CD4-positive, alpha-beta T cell (primary cell): ENCODE measurements at regions not wholly inside any gene's neighbourhood (a gene's known extent, or its start where the extent isn't known, plus 50 kb on each side); places are given as distances from the start of the nearest gene placed in this dataset.

Experiments
- ATAC-seq: fragments of 200-7000 bp; cut with Tn5 transposase; one replicate; pipeline ENCODE4 v1.10.0; 2022; ENCODE audit warnings: mild to moderate bottlenecking; ENCODE audit not compliant: poor library complexity
- CTCF ChIA-PET: fragments of 350-600 bp; sonication (Branson Sonifier 250); formaldehyde crosslinking; loops from one replicate; lab custom pipeline; 2021; ENCODE audit warnings: antibody characterized with exemption, inconsistent platforms; lab: Charles Lee
- POLR2A ChIA-PET: fragments of 350-600 bp; sonication (Branson Sonifier 250); formaldehyde crosslinking; loops from one replicate; lab custom pipeline; 2021; ENCODE audit warnings: antibody characterized with exemption, inconsistent platforms; lab: Charles Lee
- DNase-seq, 14 experiments: peaks; one replicate each; pipeline ENCODE4 v3.0.0-alpha.2; 2013 to 2020; ENCODE audit warnings: mixed read lengths in 2 of 14
- H3K27ac ChIP-seq, 2 donors: one replicate each; pipeline versions ENCODE4 v1.5.1 to v1.7.0; 2013; ENCODE audit warnings: low read length in 2 of 2, low read depth in 1 of 2, mild to moderate bottlenecking in 1 of 2
- H3K27me3 ChIP-seq, 2 experiments: 1 replicate in 1 of 2; 2 replicates in 1 of 2; pipeline versions ENCODE4 v1.6.1 to v1.7.0; 2013; ENCODE audit warnings: low read length in 2 of 2, control low read depth in 1 of 2, mild to moderate bottlenecking in 1 of 2, moderate library complexity in 1 of 2; ENCODE audit not compliant: insufficient read depth in 2 of 2, control insufficient read depth in 1 of 2
- H3K36me3 ChIP-seq: one replicate; pipeline ENCODE4 v1.6.1; 2013; ENCODE audit warnings: low read length, control low read depth; ENCODE audit not compliant: insufficient read depth
- H3K4me1 ChIP-seq: one replicate; pipeline ENCODE4 v1.6.1; 2013; ENCODE audit warnings: low read length, control low read depth; ENCODE audit not compliant: insufficient read depth
- H3K4me3 ChIP-seq: one replicate; pipeline ENCODE4 v1.5.1; 2013; ENCODE audit warnings: mild to moderate bottlenecking, low read length, moderate library complexity
- H3K9me3 ChIP-seq, 2 experiments: 1 replicate in 1 of 2; 2 replicates in 1 of 2; pipeline versions ENCODE4 v1.6.1 to v1.7.0; 2013; ENCODE audit warnings: low read length in 2 of 2, mild to moderate bottlenecking in 2 of 2, control low read depth in 1 of 2, moderate library complexity in 1 of 2; ENCODE audit not compliant: control insufficient read depth in 1 of 2, insufficient read depth in 1 of 2
- H3K27ac Mint-ChIP-seq: one replicate; pipeline ENCODE4 v1.8.0; 2020; ENCODE audit warnings: mixed read lengths
- H3K27me3 Mint-ChIP-seq: one replicate; pipeline ENCODE4 v1.8.0; 2021; ENCODE audit warnings: mixed read lengths
- H3K36me3 Mint-ChIP-seq: one replicate; pipeline ENCODE4 v1.8.0; 2021; ENCODE audit warnings: low read depth, mixed read lengths
- H3K4me1 Mint-ChIP-seq: one replicate; pipeline ENCODE4 v1.8.0; 2021; ENCODE audit warnings: low read depth, mixed read lengths
- H3K4me3 Mint-ChIP-seq: one replicate; pipeline ENCODE4 v1.8.0; 2020; ENCODE audit warnings: mild to moderate bottlenecking, mixed read lengths
- H3K9me3 Mint-ChIP-seq: one replicate; pipeline ENCODE4 v1.8.0; 2020; ENCODE audit warnings: mixed read lengths
- intact Hi-C, 2 experiments: fragments of 100-400 bp; cut with DNase I in 1 of 2; cut with micrococcal nuclease in 1 of 2; formaldehyde crosslinking; loops; one replicate each; pipeline versions ENCODE4 v1.15.1 to v1.9.0; 2023 to 2025; cut with DNase I, micrococcal nuclease
- TF ChIP-seq, protein P1 (sequence below): fragments of 200-600 bp; IDR thresholded peaks from one replicate; pipeline ENCODE4 v1.8.0; 2022; ENCODE audit warnings: antibody characterized with exemption, mild to moderate bottlenecking

GRCh38 chr4:53788011-53788410 is 196.7 kb upstream of the LNX1 start:
- H3K9me3 ChIP-seq = no peaks in the 10 kb centered on the region
- ATAC-seq (no peak), DNase-seq (no peak)
- Mint-ChIP-seq H3K9me3 (no peaks in the 10 kb centered on the region), H3K4me3 (no peak overlapping the region), H3K27me3 (peaks cover 30% of the 10 kb centered on the region), H3K4me1 (no peaks in the 10 kb centered on the region), H3K27ac (no peak overlapping the region), H3K36me3 (no peaks in the 10 kb centered on the region)
- ChIA-PET POLR2A (no interaction called here), CTCF (no interaction called here)
- intact Hi-C loops = no loop called here
- no peaks in the 10 kb centered on the region for H3K36me3 ChIP-seq
- H3K4me1 ChIP-seq = no peaks in the 10 kb centered on the region
- H3K4me3 ChIP-seq = no peak overlapping the region
- no peak overlapping the region for H3K27ac ChIP-seq
- TF ChIP-seq, protein P1, sequence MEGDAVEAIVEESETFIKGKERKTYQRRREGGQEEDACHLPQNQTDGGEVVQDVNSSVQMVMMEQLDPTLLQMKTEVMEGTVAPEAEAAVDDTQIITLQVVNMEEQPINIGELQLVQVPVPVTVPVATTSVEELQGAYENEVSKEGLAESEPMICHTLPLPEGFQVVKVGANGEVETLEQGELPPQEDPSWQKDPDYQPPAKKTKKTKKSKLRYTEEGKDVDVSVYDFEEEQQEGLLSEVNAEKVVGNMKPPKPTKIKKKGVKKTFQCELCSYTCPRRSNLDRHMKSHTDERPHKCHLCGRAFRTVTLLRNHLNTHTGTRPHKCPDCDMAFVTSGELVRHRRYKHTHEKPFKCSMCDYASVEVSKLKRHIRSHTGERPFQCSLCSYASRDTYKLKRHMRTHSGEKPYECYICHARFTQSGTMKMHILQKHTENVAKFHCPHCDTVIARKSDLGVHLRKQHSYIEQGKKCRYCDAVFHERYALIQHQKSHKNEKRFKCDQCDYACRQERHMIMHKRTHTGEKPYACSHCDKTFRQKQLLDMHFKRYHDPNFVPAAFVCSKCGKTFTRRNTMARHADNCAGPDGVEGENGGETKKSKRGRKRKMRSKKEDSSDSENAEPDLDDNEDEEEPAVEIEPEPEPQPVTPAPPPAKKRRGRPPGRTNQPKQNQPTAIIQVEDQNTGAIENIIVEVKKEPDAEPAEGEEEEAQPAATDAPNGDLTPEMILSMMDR = no peak
- H3K27me3 ChIP-seq = peaks cover 0 to 4% of the 10 kb centered on the region in 2 experiments

GRCh38 chr4:53786632-53787031 is 195.3 kb upstream of the LNX1 start:
- ATAC-seq = no peak
- ChIA-PET CTCF (no interaction called here), POLR2A (no interaction called here)

GRCh38 chr4:53785996-53786395 is 194.7 kb upstream of the LNX1 start:
- Mint-ChIP-seq H3K4me1 (no peaks in the 10 kb centered on the region), H3K27me3 (peaks cover 18% of the 10 kb centered on the region), H3K4me3 (no peak overlapping the region), H3K36me3 (no peaks in the 10 kb centered on the region), H3K9me3 (no peaks in the 10 kb centered on the region), H3K27ac (no peak overlapping the region)
- TF ChIP-seq, protein P1 = no peak
- CTCF ChIA-PET = no interaction called here
- POLR2A ChIA-PET = no interaction called here
- Histone ChIP-seq H3K4me3 (no peak overlapping the region), H3K36me3 (no peaks in the 10 kb centered on the region), H3K27me3 (no peaks in the 10 kb centered on the region), H3K4me1 (no peaks in the 10 kb centered on the region), H3K9me3 (no peaks in the 10 kb centered on the region), H3K27ac (no peak overlapping the region)
- no peak for ATAC-seq
- intact Hi-C loops = no loop called here
- DNase-seq = no peak

More at GRCh38 chr4:53786632-53787031, 195.3 kb upstream of the LNX1 start:
- Mint-ChIP-seq H3K4me3 (no peak overlapping the region), H3K27ac (no peak overlapping the region), H3K27me3 (peaks cover 22% of the 10 kb centered on the region), H3K4me1 (no peaks in the 10 kb centered on the region), H3K36me3 (no peaks in the 10 kb centered on the region), H3K9me3 (no peaks in the 10 kb centered on the region)
- Histone ChIP-seq H3K36me3 (no peaks in the 10 kb centered on the region), H3K4me1 (no peaks in the 10 kb centered on the region), H3K27ac (no peak overlapping the region), H3K9me3 (no peaks in the 10 kb centered on the region), H3K27me3 (no peaks in the 10 kb centered on the region), H3K4me3 (no peak overlapping the region)
- no peak for DNase-seq
- TF ChIP-seq, protein P1 = no peak
- intact Hi-C loops = no loop called here
